B cell (primary cell): ENCODE measurements at regions not wholly inside any gene's neighbourhood (a gene's known extent, or its start where the extent isn't known, plus 50 kb on each side); places are given as distances from the start of the nearest gene placed in this dataset.

Source experiments
- ATAC-seq: fragments of 200-7000 bp; cut with Tn5 transposase; one replicate; pipeline ENCODE4 v1.10.0; 2021; ENCODE audit warnings: low read depth, mild to moderate bottlenecking, moderate number of reproducible peaks, moderate library complexity
- CTCF ChIA-PET: fragments of 350-600 bp; sonication (Branson Sonifier 250); formaldehyde crosslinking; loops from one replicate; lab custom pipeline; 2021; ENCODE audit warnings: antibody characterized with exemption, inconsistent platforms; lab: Charles Lee
- POLR2A ChIA-PET: fragments of 350-600 bp; sonication (Branson Sonifier 250); formaldehyde crosslinking; loops from one replicate; lab custom pipeline; 2021; ENCODE audit warnings: antibody characterized with exemption; lab: Charles Lee
- DNase-seq: peaks from one replicate; pipeline ENCODE4 v3.0.0; 2013
- H2AFZ ChIP-seq: 2 replicates; pipeline ENCODE4 v1.6.1; 2012; ENCODE audit warnings: mild to moderate bottlenecking, low read depth, low read length; ENCODE audit not compliant: insufficient read depth, poor library complexity, severe bottlenecking
- H3K27ac ChIP-seq, 2 donors: 1 replicate in 1 of 2; 2 replicates in 1 of 2; pipeline ENCODE4 v1.5.1; 2012 to 2013; ENCODE audit warnings: low read length in 2 of 2, mild to moderate bottlenecking in 2 of 2, moderate library complexity in 1 of 2
- H3K27me3 ChIP-seq, 4 experiments: fragments of 200-600 bp in 1 of 4; sonication (generic) in 1 of 4; replicated peaks in 1 of 4; 1 replicate in 2 of 4; 2 replicates in 2 of 4; pipeline versions ENCODE4 v1.6.1 to v1.7.0; 2013 to 2016; ENCODE audit warnings: low read length in 3 of 4, mild to moderate bottlenecking in 2 of 4, mixed read lengths in 1 of 4, moderate library complexity in 1 of 4; ENCODE audit not compliant: insufficient read depth in 4 of 4, control insufficient read depth in 3 of 4; ENCODE audit errors: control extremely low read depth in 1 of 4
- H3K36me3 ChIP-seq, 2 experiments: replicated peaks in 1 of 2; 1 replicate in 1 of 2; 2 replicates in 1 of 2; pipeline versions ENCODE4 v1.6.1 to v1.7.1; 2013; ENCODE audit warnings: low read length in 1 of 2; ENCODE audit not compliant: insufficient read depth in 2 of 2, control insufficient read depth in 1 of 2; ENCODE audit errors: control extremely low read depth in 1 of 2, extremely low read depth in 1 of 2
- H3K4me1 ChIP-seq, 2 donors: fragments of 200-600 bp in 1 of 2; sonication (generic) in 1 of 2; 1 replicate in 1 of 2; 2 replicates in 1 of 2; pipeline versions ENCODE4 v1.5.1 to v1.6.1; 2013 to 2017; ENCODE audit warnings: low read length in 2 of 2; ENCODE audit not compliant: control insufficient read depth in 2 of 2, insufficient read depth in 2 of 2
- H3K4me2 ChIP-seq: replicated peaks from 2 replicates; pipeline ENCODE3; 2012; ENCODE audit warnings: mild to moderate bottlenecking, low read depth, low read length; ENCODE audit not compliant: poor library complexity, severe bottlenecking
- H3K4me3 ChIP-seq, 5 experiments: fragments of 200-600 bp in 1 of 5; sonication (generic) in 1 of 5; 1 replicate in 3 of 5; 2 replicates in 2 of 5; pipeline versions ENCODE4 v1.5.1 to v1.7.0; 2011 to 2016; ENCODE audit warnings: low read length in 4 of 5, mild to moderate bottlenecking in 4 of 5, low read depth in 2 of 5, control low read depth in 1 of 5, moderate library complexity in 1 of 5; ENCODE audit not compliant: insufficient read depth in 1 of 5; ENCODE audit errors: control extremely low read depth in 1 of 5, extremely low read depth in 1 of 5
- H3K79me2 ChIP-seq: fragments of 200-600 bp; sonication (generic); one replicate; pipeline ENCODE4 v1.6.0; 2016; ENCODE audit warnings: low read length; ENCODE audit not compliant: control insufficient read depth, insufficient read depth
- H3K9ac ChIP-seq: fragments of 200-600 bp; sonication (generic); 2 replicates; pipeline ENCODE4 v1.6.1; 2017; ENCODE audit warnings: mild to moderate bottlenecking, low read length, moderate library complexity
- H3K9me3 ChIP-seq, 3 donors: one replicate each; pipeline versions ENCODE4 v1.6.1 to v1.7.1; 2013; ENCODE audit warnings: low read length in 2 of 3; ENCODE audit not compliant: control insufficient read depth in 2 of 3, insufficient read depth in 1 of 3; ENCODE audit errors: control extremely low read depth in 1 of 3
- H4K20me1 ChIP-seq: 2 replicates; pipeline ENCODE4 v1.6.0; 2012; ENCODE audit warnings: mild to moderate bottlenecking, low read length; ENCODE audit not compliant: insufficient read depth, control insufficient read depth, poor library complexity, severe bottlenecking
- H3K27ac Mint-ChIP-seq: one replicate; pipeline ENCODE4 v1.8.0; 2021; ENCODE audit warnings: mixed read lengths
- H3K27me3 Mint-ChIP-seq: one replicate; pipeline ENCODE4 v1.8.0; 2021; ENCODE audit warnings: mixed read lengths
- H3K4me1 Mint-ChIP-seq: one replicate; pipeline ENCODE4 v1.8.0; 2021; ENCODE audit warnings: mixed read lengths
- H3K4me3 Mint-ChIP-seq: one replicate; pipeline ENCODE4 v1.8.0; 2021; ENCODE audit warnings: mixed read lengths
- H3K9me3 Mint-ChIP-seq: one replicate; pipeline ENCODE4 v1.8.0; 2022; ENCODE audit warnings: mixed read lengths; ENCODE audit not compliant: insufficient read depth
- EZH2 ChIP-seq: IDR thresholded peaks from 2 replicates; pipeline ENCODE4 v1.6.1; 2012; ENCODE audit warnings: borderline replicate concordance, low read depth, mild to moderate bottlenecking, moderate library complexity, low read length; ENCODE audit not compliant: insufficient read depth, poor library complexity, severe bottlenecking
- WGBS: methylation state at CpG from one replicate; pipeline ENCODE4 v1.1.5; 2013; ENCODE audit warnings: missing lambda C conversion rate; ENCODE audit not compliant: insufficient coverage; 5-methylcytosine and 5-hydroxymethylcytosine counted together
- intact Hi-C: fragments of 100-400 bp; cut with micrococcal nuclease; formaldehyde crosslinking; loops from one replicate; pipeline ENCODE4 v1.10.0; 2022
- TF ChIP-seq, protein P1 (sequence below): fragments of 200-600 bp; IDR thresholded peaks from one replicate; pipeline ENCODE4 v1.8.0; 2022; ENCODE audit warnings: antibody characterized with exemption, mild to moderate bottlenecking

DNA sequence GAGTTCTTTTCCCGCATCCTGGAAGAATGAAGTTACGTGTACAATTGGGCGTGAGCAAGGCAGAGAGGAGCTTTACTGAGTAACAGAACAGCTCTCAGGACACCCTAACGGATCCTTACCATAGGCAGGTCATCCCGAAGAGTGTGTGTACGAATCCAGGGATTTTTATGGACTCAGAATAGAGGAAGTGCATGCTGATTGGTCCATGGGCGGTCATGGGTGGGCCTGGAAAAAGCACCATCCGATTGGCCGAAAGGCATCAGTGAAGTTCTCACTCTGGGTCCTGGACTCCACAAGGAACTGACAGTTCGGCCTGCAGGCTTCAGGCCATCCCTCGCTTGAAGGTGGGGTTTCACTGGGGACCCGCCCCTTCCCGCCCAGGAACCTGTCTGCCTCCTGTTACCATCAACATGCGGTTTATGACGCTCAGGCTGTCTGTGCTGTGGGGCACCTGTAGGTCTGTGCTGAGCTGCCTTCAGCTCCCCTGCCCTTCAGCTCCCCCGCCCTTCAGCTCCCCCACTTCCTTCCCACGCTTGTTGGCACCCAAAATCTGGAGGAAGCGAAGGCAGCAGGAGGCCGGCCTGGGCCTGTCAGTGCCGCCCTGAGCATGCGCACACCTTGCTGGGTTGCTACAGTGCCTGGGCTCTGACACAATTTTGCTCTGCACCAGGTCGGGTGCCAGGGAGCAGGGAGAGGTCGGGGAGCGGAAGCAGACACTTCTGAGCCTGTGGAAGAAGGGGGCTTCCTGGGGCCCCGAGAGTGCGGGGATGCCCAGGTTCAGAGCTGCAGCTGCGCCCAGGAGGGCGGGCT lies 57.9 kb upstream of the MANEA start:
- TF ChIP-seq, protein P1, sequence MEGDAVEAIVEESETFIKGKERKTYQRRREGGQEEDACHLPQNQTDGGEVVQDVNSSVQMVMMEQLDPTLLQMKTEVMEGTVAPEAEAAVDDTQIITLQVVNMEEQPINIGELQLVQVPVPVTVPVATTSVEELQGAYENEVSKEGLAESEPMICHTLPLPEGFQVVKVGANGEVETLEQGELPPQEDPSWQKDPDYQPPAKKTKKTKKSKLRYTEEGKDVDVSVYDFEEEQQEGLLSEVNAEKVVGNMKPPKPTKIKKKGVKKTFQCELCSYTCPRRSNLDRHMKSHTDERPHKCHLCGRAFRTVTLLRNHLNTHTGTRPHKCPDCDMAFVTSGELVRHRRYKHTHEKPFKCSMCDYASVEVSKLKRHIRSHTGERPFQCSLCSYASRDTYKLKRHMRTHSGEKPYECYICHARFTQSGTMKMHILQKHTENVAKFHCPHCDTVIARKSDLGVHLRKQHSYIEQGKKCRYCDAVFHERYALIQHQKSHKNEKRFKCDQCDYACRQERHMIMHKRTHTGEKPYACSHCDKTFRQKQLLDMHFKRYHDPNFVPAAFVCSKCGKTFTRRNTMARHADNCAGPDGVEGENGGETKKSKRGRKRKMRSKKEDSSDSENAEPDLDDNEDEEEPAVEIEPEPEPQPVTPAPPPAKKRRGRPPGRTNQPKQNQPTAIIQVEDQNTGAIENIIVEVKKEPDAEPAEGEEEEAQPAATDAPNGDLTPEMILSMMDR: no peak
- no peak for TF ChIP-seq EZH2
- Histone ChIP-seq H3K36me3 (no peaks in the 10 kb centered on the region), H3K9me3 (peaks cover 0 to 15% (median 0%) of the 10 kb centered on the region in 3 donors), H3K4me3 (no peak overlapping the region), H3K27me3 (no peaks in the 10 kb centered on the region), H3K27ac (no peak overlapping the region), H3K4me1 (no peaks in the 10 kb centered on the region), H2AFZ (no peak overlapping the region), H3K4me2 (no peak overlapping the region), H3K79me2 (no peaks in the 10 kb centered on the region), H3K9ac (no peak overlapping the region), H4K20me1 (no peaks in the 10 kb centered on the region)
- H3K4me1 Mint-ChIP-seq: no peaks in the 10 kb centered on the region
- no peak for ATAC-seq
- 92% methylated on average over 26 of the region's 28 CpGs for WGBS
- H3K27me3 Mint-ChIP-seq: no peaks in the 10 kb centered on the region
- no peaks in the 10 kb centered on the region for H3K9me3 Mint-ChIP-seq
- intact Hi-C loops: no loop called here
- POLR2A ChIA-PET: no interaction called here
- DNase-seq: no peak
- CTCF ChIA-PET: no interaction called here
- H3K4me3 Mint-ChIP-seq: no peak overlapping the region
- no peak overlapping the region for H3K27ac Mint-ChIP-seq

GRCh38 chr6:95521181-95521580 lies 56.2 kb upstream of the MANEA start:
- Mint-ChIP-seq H3K4me3 (no peak overlapping the region), H3K4me1 (no peaks in the 10 kb centered on the region), H3K27me3 (peaks cover 6% of the 10 kb centered on the region), H3K9me3 (peaks cover 4% of the 10 kb centered on the region), H3K27ac (no peak overlapping the region)
- no CpG with 5 or more reads among the region's 2 CpGs for WGBS
- DNase-seq (no peak), ATAC-seq (no peak)
- Histone ChIP-seq H3K9me3 (peaks cover 0 to 15% (median 0%) of the 10 kb centered on the region in 3 donors), H3K4me3 (no peak overlapping the region), H3K27me3 (no peaks in the 10 kb centered on the region), H2AFZ (no peak overlapping the region), H3K27ac (no peak overlapping the region), H3K9ac (no peak overlapping the region), H3K36me3 (no peaks in the 10 kb centered on the region), H3K4me2 (no peak overlapping the region), H3K79me2 (no peaks in the 10 kb centered on the region), H4K20me1 (no peaks in the 10 kb centered on the region), H3K4me1 (no peaks in the 10 kb centered on the region)
- intact Hi-C loops: no loop called here
- TF ChIP-seq EZH2: no peak
- POLR2A ChIA-PET: no interaction called here
- CTCF ChIA-PET: no interaction called here
